CD14-positive monocyte (primary cell): ENCODE measurements at regions not wholly inside any gene's neighbourhood (a gene's known extent, or its start where the extent isn't known, plus 50 kb on each side); places are given as distances from the start of the nearest gene placed in this dataset.
A peak's percentile ranks its signal among the peaks of the same experiment; 100 is the strongest.

Experiments used
- DNase-seq, 3 donors: peaks; one replicate each; pipeline ENCODE4 v3.0.0-alpha.2; 2011 to 2022
- H2AFZ ChIP-seq: 2 replicates; pipeline ENCODE4 v1.6.0; 2012; ENCODE audit warnings: mild to moderate bottlenecking, low read depth, low read length, inconsistent platforms; ENCODE audit not compliant: insufficient read depth, poor library complexity, severe bottlenecking
- H3K27ac ChIP-seq, 2 donors: 1 replicate in 1 of 2; 2 replicates in 1 of 2; pipeline ENCODE4 v1.5.1; 2012 to 2013; ENCODE audit warnings: low read length in 2 of 2, control low read depth in 1 of 2, inconsistent platforms in 1 of 2, low read depth in 1 of 2, mild to moderate bottlenecking in 1 of 2
- H3K27me3 ChIP-seq, 2 donors: one replicate each; pipeline versions ENCODE4 v1.6.0 to v1.6.1; 2011 to 2013; ENCODE audit warnings: low read length in 2 of 2; ENCODE audit not compliant: control insufficient read depth in 2 of 2, insufficient read depth in 2 of 2
- H3K36me3 ChIP-seq, 2 donors: replicated peaks in 1 of 2; 1 replicate in 1 of 2; 2 replicates in 1 of 2; pipeline versions ENCODE4 v1.5.1 to v1.6.1; 2012 to 2013; ENCODE audit warnings: low read length in 2 of 2, control low read depth in 1 of 2, inconsistent platforms in 1 of 2, mild to moderate bottlenecking in 1 of 2; ENCODE audit not compliant: insufficient read depth in 2 of 2, control insufficient read depth in 1 of 2
- H3K4me1 ChIP-seq, 2 donors: 1 replicate in 1 of 2; 2 replicates in 1 of 2; pipeline versions ENCODE4 v1.5.1 to v1.6.1; 2012 to 2013; ENCODE audit warnings: low read length in 2 of 2, control low read depth in 1 of 2, inconsistent platforms in 1 of 2, mild to moderate bottlenecking in 1 of 2, moderate library complexity in 1 of 2; ENCODE audit not compliant: insufficient read depth in 2 of 2, control insufficient read depth in 1 of 2
- H3K4me2 ChIP-seq: replicated peaks from 2 replicates; pipeline ENCODE3; 2012; ENCODE audit warnings: low read length, moderate library complexity, mild to moderate bottlenecking; ENCODE audit not compliant: poor library complexity, severe bottlenecking; ENCODE audit errors: extremely low read depth
- H3K4me3 ChIP-seq, 3 experiments: fragments of 200-600 bp in 1 of 3; sonication (generic) in 1 of 3; replicated peaks in 1 of 3; 1 replicate in 2 of 3; 2 replicates in 1 of 3; pipeline ENCODE4 v1.5.1; 2011 to 2013; ENCODE audit warnings: low read length in 3 of 3, mild to moderate bottlenecking in 3 of 3, control low read depth in 2 of 3, low read depth in 2 of 3, inconsistent platforms in 1 of 3, moderate library complexity in 1 of 3
- H3K79me2 ChIP-seq: 2 replicates; pipeline ENCODE4 v1.6.0; 2012; ENCODE audit warnings: mild to moderate bottlenecking, control low read depth, inconsistent platforms, low read length, moderate library complexity; ENCODE audit not compliant: insufficient read depth
- H3K9ac ChIP-seq: 2 replicates; pipeline ENCODE4 v1.6.0; 2017; ENCODE audit warnings: low read length, mild to moderate bottlenecking; ENCODE audit not compliant: insufficient read depth, poor library complexity, severe bottlenecking
- H3K9me3 ChIP-seq, 2 donors: replicated peaks in 1 of 2; 1 replicate in 1 of 2; 2 replicates in 1 of 2; pipeline versions ENCODE4 v1.5.1 to v1.6.1; 2012 to 2013; ENCODE audit warnings: low read length in 2 of 2, control low read depth in 1 of 2; ENCODE audit not compliant: control insufficient read depth in 1 of 2, insufficient read depth in 1 of 2
- H4K20me1 ChIP-seq: 2 replicates; pipeline ENCODE4 v1.6.0; 2012; ENCODE audit warnings: mild to moderate bottlenecking, low read length, control low read depth, moderate library complexity; ENCODE audit not compliant: insufficient read depth
- H3K27ac Mint-ChIP-seq, 7 donors: one replicate each; pipeline ENCODE4 v1.8.0; 2020; ENCODE audit warnings: mild to moderate bottlenecking in 7 of 7, mixed read lengths in 7 of 7, moderate library complexity in 6 of 7, inconsistent platforms in 2 of 7
- H3K27me3 Mint-ChIP-seq, 3 donors: one replicate each; pipeline ENCODE4 v1.8.0; 2021 to 2022; ENCODE audit warnings: low read depth in 3 of 3, mild to moderate bottlenecking in 3 of 3, mixed read lengths in 3 of 3, moderate library complexity in 3 of 3, inconsistent platforms in 1 of 3
- H3K36me3 Mint-ChIP-seq, 2 donors: one replicate each; pipeline ENCODE4 v1.8.0; 2020; ENCODE audit warnings: mixed read lengths in 2 of 2, inconsistent platforms in 1 of 2, mild to moderate bottlenecking in 1 of 2
- H3K4me1 Mint-ChIP-seq: one replicate; pipeline ENCODE4 v1.8.0; 2020; ENCODE audit warnings: mild to moderate bottlenecking, mixed read lengths
- H3K4me3 Mint-ChIP-seq, 2 donors: one replicate each; pipeline ENCODE4 v1.8.0; 2020; ENCODE audit warnings: mild to moderate bottlenecking in 2 of 2, mixed read lengths in 2 of 2, moderate library complexity in 1 of 2
- H3K9me3 Mint-ChIP-seq, 7 donors: one replicate each; pipeline ENCODE4 v1.8.0; 2020 to 2022; ENCODE audit warnings: mixed read lengths in 7 of 7, mild to moderate bottlenecking in 6 of 7, moderate library complexity in 6 of 7, inconsistent platforms in 2 of 7
- WGBS: methylation state at CpG from one replicate; pipeline ENCODE4 v1.1.5; 2013; ENCODE audit warnings: missing lambda C conversion rate; ENCODE audit not compliant: insufficient coverage; 5-methylcytosine and 5-hydroxymethylcytosine counted together
- intact Hi-C, 2 donors: fragments of 100-400 bp; cut with micrococcal nuclease; formaldehyde crosslinking; loops; one replicate each; pipeline versions ENCODE4 v1.15.0 to v1.15.1; 2023
- TF ChIP-seq, protein P1 (sequence below): fragments of 200-600 bp; IDR thresholded peaks from one replicate; pipeline ENCODE4 v1.8.0; 2022; ENCODE audit warnings: antibody characterized with exemption, mild to moderate bottlenecking

DNA sequence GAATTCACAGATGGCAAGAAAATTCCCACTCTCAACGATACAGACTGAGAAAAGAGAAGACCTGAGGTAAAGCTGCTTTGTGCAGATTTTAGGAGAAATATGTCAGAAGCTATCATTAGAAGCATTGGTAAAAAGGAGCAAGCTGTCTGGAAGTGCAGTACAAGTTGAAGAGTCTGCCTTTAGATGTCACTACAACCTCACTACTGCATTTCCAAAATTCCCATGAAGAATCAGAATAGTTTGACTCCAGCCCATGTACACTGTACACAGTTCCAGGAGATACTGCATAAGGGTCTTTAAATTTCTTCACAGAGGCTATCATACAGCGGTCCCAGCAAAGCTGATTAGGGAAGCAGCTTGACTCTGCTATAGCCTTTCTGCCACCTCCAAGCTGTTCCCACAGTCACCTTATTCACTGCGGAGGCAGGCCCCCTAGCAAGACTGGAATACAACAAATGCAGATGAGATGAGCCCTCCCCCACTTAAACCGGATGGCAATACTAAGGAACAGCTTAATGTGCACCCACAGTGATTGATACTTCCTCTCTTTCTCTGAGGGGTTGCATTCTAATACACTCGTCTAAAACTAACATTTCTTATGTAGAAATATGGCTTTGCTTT lies 527.4 kb downstream of the TMEM182 start:
- no peak for DNase-seq
- no peak overlapping the region for H3K4me3 Mint-ChIP-seq
- no peaks in the 10 kb centered on the region for H3K4me1 Mint-ChIP-seq
- H3K9me3 ChIP-seq: no peaks in the 10 kb centered on the region
- no peaks in the 10 kb centered on the region for H3K36me3 Mint-ChIP-seq
- no peaks in the 10 kb centered on the region for H3K79me2 ChIP-seq
- peaks cover 0 to 6% (median 2%) of the 10 kb centered on the region in 7 donors for H3K9me3 Mint-ChIP-seq
- no peak overlapping the region for H3K9ac ChIP-seq
- H2AFZ ChIP-seq: no peak overlapping the region
- H3K4me3 ChIP-seq: no peak overlapping the region
- H3K27me3 ChIP-seq: peaks cover 0 to 6% of the 10 kb centered on the region in 2 donors
- H4K20me1 ChIP-seq: no peaks in the 10 kb centered on the region
- 39% methylated on average over 2 of the region's 5 CpGs for WGBS
- no peaks in the 10 kb centered on the region for H3K36me3 ChIP-seq
- no peak overlapping the region for H3K27ac ChIP-seq
- intact Hi-C loops: no loop called here
- no peaks in the 10 kb centered on the region for H3K4me1 ChIP-seq
- TF ChIP-seq, protein P1, sequence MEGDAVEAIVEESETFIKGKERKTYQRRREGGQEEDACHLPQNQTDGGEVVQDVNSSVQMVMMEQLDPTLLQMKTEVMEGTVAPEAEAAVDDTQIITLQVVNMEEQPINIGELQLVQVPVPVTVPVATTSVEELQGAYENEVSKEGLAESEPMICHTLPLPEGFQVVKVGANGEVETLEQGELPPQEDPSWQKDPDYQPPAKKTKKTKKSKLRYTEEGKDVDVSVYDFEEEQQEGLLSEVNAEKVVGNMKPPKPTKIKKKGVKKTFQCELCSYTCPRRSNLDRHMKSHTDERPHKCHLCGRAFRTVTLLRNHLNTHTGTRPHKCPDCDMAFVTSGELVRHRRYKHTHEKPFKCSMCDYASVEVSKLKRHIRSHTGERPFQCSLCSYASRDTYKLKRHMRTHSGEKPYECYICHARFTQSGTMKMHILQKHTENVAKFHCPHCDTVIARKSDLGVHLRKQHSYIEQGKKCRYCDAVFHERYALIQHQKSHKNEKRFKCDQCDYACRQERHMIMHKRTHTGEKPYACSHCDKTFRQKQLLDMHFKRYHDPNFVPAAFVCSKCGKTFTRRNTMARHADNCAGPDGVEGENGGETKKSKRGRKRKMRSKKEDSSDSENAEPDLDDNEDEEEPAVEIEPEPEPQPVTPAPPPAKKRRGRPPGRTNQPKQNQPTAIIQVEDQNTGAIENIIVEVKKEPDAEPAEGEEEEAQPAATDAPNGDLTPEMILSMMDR: no peak
- H3K4me2 ChIP-seq: no peak overlapping the region
- H3K27me3 Mint-ChIP-seq: peaks cover 9 to 11% (median 11%) of the 10 kb centered on the region in 3 donors
- H3K27ac Mint-ChIP-seq: no peak overlapping the region

DNA sequence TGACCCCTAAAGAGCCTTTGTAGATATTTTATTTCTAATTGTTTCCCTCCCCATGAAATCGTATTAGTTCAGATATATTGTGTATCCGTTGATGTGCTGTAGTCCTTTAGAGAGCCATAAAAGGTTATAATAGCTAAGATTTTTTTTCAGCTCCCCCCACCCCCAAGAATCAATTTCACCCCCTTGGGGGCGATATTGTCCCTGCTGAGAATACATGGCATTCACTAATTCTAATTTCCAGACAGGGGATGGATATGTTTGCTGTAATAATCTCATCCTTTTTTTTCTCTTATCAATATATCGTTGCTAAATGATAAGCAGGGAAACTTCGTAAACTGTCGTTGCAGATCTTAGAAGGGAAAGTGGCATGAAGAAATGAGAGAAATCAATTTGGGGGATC lies 530.7 kb downstream of the TMEM182 start:
- no peaks in the 10 kb centered on the region for H3K79me2 ChIP-seq
- Mint-ChIP-seq H3K27ac (no peak overlapping the region), H3K27me3 (peaks cover 9 to 12% (median 11%) of the 10 kb centered on the region in 3 donors), H3K36me3 (no peaks in the 10 kb centered on the region), H3K4me1 (no peaks in the 10 kb centered on the region), H3K4me3 (peak overlapping the region in 1 of 2 donors; percentile 56), H3K9me3 (peaks cover 0 to 6% (median 0%) of the 10 kb centered on the region in 7 donors)
- H3K36me3 ChIP-seq: no peaks in the 10 kb centered on the region
- no peaks in the 10 kb centered on the region for H3K9me3 ChIP-seq
- no peaks in the 10 kb centered on the region for H4K20me1 ChIP-seq
- no peak for DNase-seq
- no peak overlapping the region for H3K9ac ChIP-seq
- no CpG with 5 or more reads among the region's 6 CpGs for WGBS
- peaks cover 0 to 6% of the 10 kb centered on the region in 2 donors for H3K27me3 ChIP-seq
- TF ChIP-seq, protein P1: no peak
- H3K27ac ChIP-seq: no peak overlapping the region
- intact Hi-C loops: no loop called here
- H3K4me1 ChIP-seq: no peaks in the 10 kb centered on the region
- no peak overlapping the region for H2AFZ ChIP-seq
- H3K4me3 ChIP-seq: no peak overlapping the region
- no peak overlapping the region for H3K4me2 ChIP-seq
